Inferior parietal cortex (tissue), 1 donor: ENCODE measurements at regions not wholly inside any gene's neighbourhood (a gene's known extent, or its start where the extent isn't known, plus 50 kb on each side); places are given as distances from the start of the nearest gene placed in this dataset.

Experiments used
- DNase-seq: peaks from one replicate; pipeline ENCODE4 v3.0.0-alpha.2; 2016; ENCODE audit errors: extremely low spot score

GRCh38 chr20:11810311-11811083, 107.2 kb upstream of the BTBD3 start:
- DNase-seq, result no peak

- no peak for DNase-seq
Measured at GRCh38 chr20:11813106-11813890, 104.4 kb upstream of the BTBD3 start.

GRCh38 chr20:11814267-11814666, 103.4 kb upstream of the BTBD3 start:
- no peak for DNase-seq

- DNase-seq, result no peak
Measured at GRCh38 chr20:11820838-11821237, 96.9 kb upstream of the BTBD3 start.

GRCh38 chr20:11822540-11822794, 95.2 kb upstream of the BTBD3 start:
- DNase-seq, result no peak

- DNase-seq, result peak; percentile 17
Measured at GRCh38 chr20:11826334-11826733, 91.4 kb upstream of the BTBD3 start.

- no peak for DNase-seq
Measured at GRCh38 chr20:11832397-11832796, 85.3 kb upstream of the BTBD3 start.

- DNase-seq, result no peak
Measured at GRCh38 chr20:11832851-11833250, 84.8 kb upstream of the BTBD3 start.

- DNase-seq, result no peak
Measured at GRCh38 chr20:11833825-11834224, 83.9 kb upstream of the BTBD3 start.

- no peak for DNase-seq
Measured at GRCh38 chr20:11838076-11838636, 79.5 kb upstream of the BTBD3 start.

GRCh38 chr20:11841972-11842461, 75.7 kb upstream of the BTBD3 start:
- DNase-seq, result no peak

- no peak for DNase-seq
Measured at GRCh38 chr20:11843289-11843688, 74.4 kb upstream of the BTBD3 start.

- no peak for DNase-seq
Measured at GRCh38 chr20:11844691-11845090, 73.0 kb upstream of the BTBD3 start.

GRCh38 chr20:11845340-11845739, 72.4 kb upstream of the BTBD3 start:
- DNase-seq, result no peak

GRCh38 chr20:11846131-11846530, 71.6 kb upstream of the BTBD3 start:
- no peak for DNase-seq

GRCh38 chr20:11847827-11848226, 69.9 kb upstream of the BTBD3 start:
- no peak for DNase-seq

GRCh38 chr20:11849270-11849915, 68.3 kb upstream of the BTBD3 start:
- no peak for DNase-seq

GRCh38 chr20:11849976-11850670, 67.6 kb upstream of the BTBD3 start:
- no peak for DNase-seq

- DNase-seq, result no peak
Measured at GRCh38 chr20:11850901-11851300, 66.8 kb upstream of the BTBD3 start.

- DNase-seq, result no peak
Measured at GRCh38 chr20:11851646-11852045, 66.0 kb upstream of the BTBD3 start.

GRCh38 chr20:11852189-11852588, 65.5 kb upstream of the BTBD3 start:
- DNase-seq, result no peak

- no peak for DNase-seq
Measured at GRCh38 chr20:11852811-11853210, 64.9 kb upstream of the BTBD3 start.
